WTC11 (cell line): ENCODE measurements at regions not wholly inside any gene's neighbourhood (a gene's known extent, or its start where the extent isn't known, plus 50 kb on each side); places are given as distances from the start of the nearest gene placed in this dataset.

Experiments
- ATF1 ChIP-seq: sonication (generic); formaldehyde crosslinking; IDR thresholded peaks from 2 replicates; pipeline ENCODE4 v1.8.1; 2023; ENCODE audit warnings: mild to moderate bottlenecking, moderate library complexity, missing genetic modification reagents
- ELF4 ChIP-seq: sonication (generic); formaldehyde crosslinking; IDR thresholded peaks from 2 replicates; pipeline ENCODE4 v1.8.1; 2022; ENCODE audit warnings: low read depth, mild to moderate bottlenecking, moderate library complexity, missing genetic modification reagents
- FOXJ3 ChIP-seq: sonication (generic); formaldehyde crosslinking; IDR thresholded peaks from 2 replicates; pipeline ENCODE4 v1.9.0; 2021; ENCODE audit warnings: missing genetic modification reagents, mild to moderate bottlenecking, borderline replicate concordance
- GABPB1 ChIP-seq: sonication (generic); formaldehyde crosslinking; IDR thresholded peaks from 2 replicates; pipeline ENCODE4 v1.8.1; 2023; ENCODE audit warnings: mild to moderate bottlenecking, missing genetic modification reagents
- GRHL2 ChIP-seq: fragments of 250-450 bp; sonication (Bioruptor Pico); IDR thresholded peaks from 2 replicates; pipeline ENCODE4 v1.8.0; 2022; ENCODE audit warnings: mild to moderate bottlenecking, moderate library complexity; ENCODE audit not compliant: insufficient replicate concordance, severe bottlenecking
- SMAD3 ChIP-seq: sonication (generic); formaldehyde crosslinking; IDR thresholded peaks from 2 replicates; pipeline ENCODE4 v1.8.0; 2022; ENCODE audit warnings: missing genetic modification reagents, mild to moderate bottlenecking, borderline replicate concordance
- SOX15 ChIP-seq: fragments of 250-450 bp; sonication (Bioruptor Pico); IDR thresholded peaks from 2 replicates; pipeline ENCODE4 v1.9.0; 2021; ENCODE audit warnings: mild to moderate bottlenecking
- ZNF138 ChIP-seq: sonication (generic); formaldehyde crosslinking; conservative IDR thresholded peaks from 2 replicates; pipeline ENCODE4 v1.8.1; 2022; ENCODE audit warnings: mild to moderate bottlenecking, moderate library complexity, missing genetic modification reagents
- ZNF232 ChIP-seq: sonication (generic); formaldehyde crosslinking; IDR thresholded peaks from 2 replicates; pipeline ENCODE4 v1.8.0; 2022; ENCODE audit warnings: mild to moderate bottlenecking, missing genetic modification reagents
- TF ChIP-seq, protein P1 (sequence below): fragments of 250-450 bp; sonication (Bioruptor Pico); IDR thresholded peaks from 2 replicates; pipeline ENCODE4 v1.9.0; 2021; ENCODE audit warnings: moderate library complexity, mild to moderate bottlenecking, inconsistent platforms, borderline replicate concordance
- TF ChIP-seq, protein P2 (sequence below): fragments of 200-600 bp; IDR thresholded peaks from 2 replicates; pipeline ENCODE4 v1.8.0; 2022; ENCODE audit warnings: antibody characterized with exemption
- TF ChIP-seq, protein P3 (sequence below): sonication (generic); formaldehyde crosslinking; IDR thresholded peaks from 2 replicates; pipeline ENCODE4 v1.8.1; 2023; ENCODE audit warnings: mild to moderate bottlenecking, missing genetic modification reagents, moderate library complexity
- TF ChIP-seq, protein P4 (sequence below): fragments of 250-450 bp; sonication (Bioruptor Pico); IDR thresholded peaks from 2 replicates; pipeline ENCODE4 v2.1.2; 2022; ENCODE audit warnings: mild to moderate bottlenecking, moderate library complexity

DNA sequence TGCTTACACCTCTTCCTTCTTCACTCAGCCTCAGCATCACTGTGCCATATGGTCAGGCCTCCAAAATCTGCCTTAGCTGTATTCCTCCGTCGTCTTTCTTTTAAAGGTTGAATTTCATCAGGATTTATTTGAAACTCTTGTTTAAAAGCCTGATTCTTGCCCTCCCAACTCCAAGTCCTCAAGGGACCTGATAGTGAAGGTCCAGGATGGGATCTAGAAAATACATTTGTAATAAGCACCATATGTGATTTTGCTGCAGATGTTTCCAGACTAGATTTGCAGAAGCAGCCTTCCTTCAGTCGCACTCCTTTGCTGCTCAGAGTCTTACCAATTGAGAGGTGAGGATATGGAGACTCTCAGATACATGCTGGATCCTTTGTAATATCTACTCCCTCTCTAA lies 101.0 kb upstream of the ANKRD1 start:
- TF ChIP-seq, protein P1, sequence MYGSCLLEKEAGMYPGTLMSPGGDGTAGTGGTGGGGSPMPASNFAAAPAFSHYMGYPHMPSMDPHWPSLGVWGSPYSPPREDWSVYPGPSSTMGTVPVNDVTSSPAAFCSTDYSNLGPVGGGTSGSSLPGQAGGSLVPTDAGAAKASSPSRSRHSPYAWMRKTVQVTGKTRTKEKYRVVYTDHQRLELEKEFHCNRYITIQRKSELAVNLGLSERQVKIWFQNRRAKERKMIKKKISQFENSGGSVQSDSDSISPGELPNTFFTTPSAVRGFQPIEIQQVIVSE (CRISPR knock-in tag): no peak
- TF ChIP-seq ELF4 (CRISPR knock-in tag) (no peak), SOX15 (CRISPR knock-in tag) (no peak), ZNF138 (CRISPR knock-in tag) (no peak), ZNF232 (CRISPR knock-in tag) (no peak), SMAD3 (no peak), GRHL2 (CRISPR knock-in tag) (no peak), GABPB1 (CRISPR knock-in tag) (no peak), ATF1 (CRISPR knock-in tag) (no peak), FOXJ3 (CRISPR knock-in tag) (no peak)
- TF ChIP-seq, protein P2, sequence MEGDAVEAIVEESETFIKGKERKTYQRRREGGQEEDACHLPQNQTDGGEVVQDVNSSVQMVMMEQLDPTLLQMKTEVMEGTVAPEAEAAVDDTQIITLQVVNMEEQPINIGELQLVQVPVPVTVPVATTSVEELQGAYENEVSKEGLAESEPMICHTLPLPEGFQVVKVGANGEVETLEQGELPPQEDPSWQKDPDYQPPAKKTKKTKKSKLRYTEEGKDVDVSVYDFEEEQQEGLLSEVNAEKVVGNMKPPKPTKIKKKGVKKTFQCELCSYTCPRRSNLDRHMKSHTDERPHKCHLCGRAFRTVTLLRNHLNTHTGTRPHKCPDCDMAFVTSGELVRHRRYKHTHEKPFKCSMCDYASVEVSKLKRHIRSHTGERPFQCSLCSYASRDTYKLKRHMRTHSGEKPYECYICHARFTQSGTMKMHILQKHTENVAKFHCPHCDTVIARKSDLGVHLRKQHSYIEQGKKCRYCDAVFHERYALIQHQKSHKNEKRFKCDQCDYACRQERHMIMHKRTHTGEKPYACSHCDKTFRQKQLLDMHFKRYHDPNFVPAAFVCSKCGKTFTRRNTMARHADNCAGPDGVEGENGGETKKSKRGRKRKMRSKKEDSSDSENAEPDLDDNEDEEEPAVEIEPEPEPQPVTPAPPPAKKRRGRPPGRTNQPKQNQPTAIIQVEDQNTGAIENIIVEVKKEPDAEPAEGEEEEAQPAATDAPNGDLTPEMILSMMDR: no peak
- TF ChIP-seq, protein P3, sequence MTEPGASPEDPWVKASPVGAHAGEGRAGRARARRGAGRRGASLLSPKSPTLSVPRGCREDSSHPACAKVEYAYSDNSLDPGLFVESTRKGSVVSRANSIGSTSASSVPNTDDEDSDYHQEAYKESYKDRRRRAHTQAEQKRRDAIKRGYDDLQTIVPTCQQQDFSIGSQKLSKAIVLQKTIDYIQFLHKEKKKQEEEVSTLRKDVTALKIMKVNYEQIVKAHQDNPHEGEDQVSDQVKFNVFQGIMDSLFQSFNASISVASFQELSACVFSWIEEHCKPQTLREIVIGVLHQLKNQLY (CRISPR knock-in tag): no peak
- TF ChIP-seq, protein P4, sequence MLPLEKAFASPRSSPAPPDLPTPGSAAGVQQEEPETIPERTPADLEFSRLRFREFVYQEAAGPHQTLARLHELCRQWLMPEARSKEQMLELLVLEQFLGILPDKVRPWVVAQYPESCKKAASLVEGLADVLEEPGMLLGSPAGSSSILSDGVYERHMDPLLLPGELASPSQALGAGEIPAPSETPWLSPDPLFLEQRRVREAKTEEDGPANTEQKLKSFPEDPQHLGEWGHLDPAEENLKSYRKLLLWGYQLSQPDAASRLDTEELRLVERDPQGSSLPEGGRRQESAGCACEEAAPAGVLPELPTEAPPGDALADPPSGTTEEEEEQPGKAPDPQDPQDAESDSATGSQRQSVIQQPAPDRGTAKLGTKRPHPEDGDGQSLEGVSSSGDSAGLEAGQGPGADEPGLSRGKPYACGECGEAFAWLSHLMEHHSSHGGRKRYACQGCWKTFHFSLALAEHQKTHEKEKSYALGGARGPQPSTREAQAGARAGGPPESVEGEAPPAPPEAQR (CRISPR knock-in tag): no peak
